RWPE2 (cell line): ENCODE measurements at regions not wholly inside any gene's neighbourhood (a gene's known extent, or its start where the extent isn't known, plus 50 kb on each side); places are given as distances from the start of the nearest gene placed in this dataset.

Experiments
- ATAC-seq: fragments of 200-7000 bp; cut with Tn5 transposase; 3 replicates; pipeline ENCODE4 v1.9.1; 2021; ENCODE audit warnings: low read depth
- DNase-seq: peaks from one replicate; pipeline ENCODE4 v3.0.0-alpha.2; 2020; ENCODE audit warnings: low spot score
- H3K27ac ChIP-seq: fragments of 450-650 bp; 2 replicates; pipeline ENCODE4 v1.5.1; 2017; ENCODE audit warnings: mild to moderate bottlenecking; ENCODE audit not compliant: poor library complexity, severe bottlenecking
- H3K27me3 ChIP-seq: fragments of 250-450 bp; sonication (Bioruptor Pico); 2 replicates; pipeline ENCODE4 v1.5.1; 2021; ENCODE audit warnings: mild to moderate bottlenecking, moderate library complexity; ENCODE audit not compliant: insufficient read depth, poor library complexity, severe bottlenecking
- H3K36me3 ChIP-seq: fragments of 250-450 bp; sonication (Bioruptor Pico); 2 replicates; pipeline ENCODE4 v1.5.1; 2020; ENCODE audit warnings: low read depth, mild to moderate bottlenecking, moderate library complexity
- H3K4me1 ChIP-seq: fragments of 250-450 bp; sonication (Bioruptor Pico); 2 replicates; pipeline ENCODE4 v1.5.1; 2021; ENCODE audit warnings: mild to moderate bottlenecking, moderate library complexity; ENCODE audit not compliant: insufficient read depth, poor library complexity, severe bottlenecking
- H3K4me3 ChIP-seq: fragments of 250-450 bp; sonication (Bioruptor Pico); 2 replicates; pipeline ENCODE4 v1.5.1; 2021; ENCODE audit warnings: mild to moderate bottlenecking, moderate library complexity; ENCODE audit not compliant: severe bottlenecking
- H3K9me3 ChIP-seq: fragments of 250-450 bp; sonication (Bioruptor Pico); 2 replicates; pipeline ENCODE4 v1.5.1; 2021; ENCODE audit warnings: mild to moderate bottlenecking, moderate library complexity; ENCODE audit not compliant: severe bottlenecking
- TF ChIP-seq, protein P1 (sequence below): fragments of 450-650 bp; IDR thresholded peaks from one replicate; pipeline ENCODE4 v1.5.1; 2017; ENCODE audit warnings: mild to moderate bottlenecking, moderate library complexity; ENCODE audit not compliant: poor library complexity, severe bottlenecking

DNA sequence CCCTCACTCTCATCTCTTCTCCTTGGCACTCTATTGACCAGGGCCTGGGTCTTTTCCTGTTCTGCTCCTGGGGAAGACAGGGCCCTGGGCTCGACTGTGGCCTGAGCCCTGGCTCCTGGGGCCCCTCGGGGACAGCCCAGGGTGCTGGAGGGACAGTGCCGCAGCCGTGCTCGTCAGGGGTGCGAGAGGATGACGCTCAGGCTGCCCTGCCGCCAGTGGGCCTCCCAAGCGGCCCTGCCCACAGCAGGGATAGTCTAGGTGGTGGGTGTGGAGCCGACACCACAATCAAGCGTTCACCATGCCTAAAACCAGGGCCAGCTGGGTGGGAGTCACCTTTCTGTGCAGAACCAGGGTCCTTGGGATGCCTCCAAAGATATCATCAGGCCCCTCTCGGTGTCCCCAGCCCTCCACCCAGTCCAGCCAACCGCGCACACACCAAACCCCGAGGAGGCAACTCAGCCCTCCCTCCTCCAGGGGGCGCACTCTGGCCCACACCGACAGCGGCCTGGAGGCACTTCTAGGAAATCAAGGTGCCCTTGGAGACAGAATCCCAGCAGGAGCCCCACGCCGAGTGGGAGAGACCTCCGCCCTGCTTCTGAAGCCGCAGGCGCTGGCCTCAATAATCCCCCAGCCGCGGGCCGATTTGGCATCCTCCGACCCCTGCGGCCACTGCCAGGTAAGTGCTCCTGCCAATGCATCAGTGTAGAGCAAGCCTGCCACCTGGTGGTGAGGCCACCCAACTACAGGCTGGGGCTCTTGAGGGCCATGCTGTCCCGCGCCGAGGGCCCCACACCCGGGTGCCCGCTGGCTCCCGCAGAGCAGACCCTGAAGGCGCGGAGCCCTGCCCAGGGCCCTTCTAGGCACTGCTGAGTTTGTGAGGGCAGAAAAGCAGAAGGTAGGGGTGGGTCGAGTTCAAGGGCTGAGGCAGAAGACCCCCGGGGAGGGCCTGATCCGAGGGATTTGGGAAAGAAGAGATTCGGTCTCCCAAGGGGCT lies 496.4 kb downstream of the BUD13 start:
- Histone ChIP-seq H3K27me3 (no peaks in the 10 kb centered on the region), H3K36me3 (no peaks in the 10 kb centered on the region), H3K9me3 (no peaks in the 10 kb centered on the region), H3K4me3 (no peak overlapping the region), H3K27ac (no peak overlapping the region), H3K4me1 (no peaks in the 10 kb centered on the region)
- no peak for DNase-seq
- TF ChIP-seq, protein P1, sequence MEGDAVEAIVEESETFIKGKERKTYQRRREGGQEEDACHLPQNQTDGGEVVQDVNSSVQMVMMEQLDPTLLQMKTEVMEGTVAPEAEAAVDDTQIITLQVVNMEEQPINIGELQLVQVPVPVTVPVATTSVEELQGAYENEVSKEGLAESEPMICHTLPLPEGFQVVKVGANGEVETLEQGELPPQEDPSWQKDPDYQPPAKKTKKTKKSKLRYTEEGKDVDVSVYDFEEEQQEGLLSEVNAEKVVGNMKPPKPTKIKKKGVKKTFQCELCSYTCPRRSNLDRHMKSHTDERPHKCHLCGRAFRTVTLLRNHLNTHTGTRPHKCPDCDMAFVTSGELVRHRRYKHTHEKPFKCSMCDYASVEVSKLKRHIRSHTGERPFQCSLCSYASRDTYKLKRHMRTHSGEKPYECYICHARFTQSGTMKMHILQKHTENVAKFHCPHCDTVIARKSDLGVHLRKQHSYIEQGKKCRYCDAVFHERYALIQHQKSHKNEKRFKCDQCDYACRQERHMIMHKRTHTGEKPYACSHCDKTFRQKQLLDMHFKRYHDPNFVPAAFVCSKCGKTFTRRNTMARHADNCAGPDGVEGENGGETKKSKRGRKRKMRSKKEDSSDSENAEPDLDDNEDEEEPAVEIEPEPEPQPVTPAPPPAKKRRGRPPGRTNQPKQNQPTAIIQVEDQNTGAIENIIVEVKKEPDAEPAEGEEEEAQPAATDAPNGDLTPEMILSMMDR: peak; percentile 83
- peak; percentile 77 for ATAC-seq

DNA sequence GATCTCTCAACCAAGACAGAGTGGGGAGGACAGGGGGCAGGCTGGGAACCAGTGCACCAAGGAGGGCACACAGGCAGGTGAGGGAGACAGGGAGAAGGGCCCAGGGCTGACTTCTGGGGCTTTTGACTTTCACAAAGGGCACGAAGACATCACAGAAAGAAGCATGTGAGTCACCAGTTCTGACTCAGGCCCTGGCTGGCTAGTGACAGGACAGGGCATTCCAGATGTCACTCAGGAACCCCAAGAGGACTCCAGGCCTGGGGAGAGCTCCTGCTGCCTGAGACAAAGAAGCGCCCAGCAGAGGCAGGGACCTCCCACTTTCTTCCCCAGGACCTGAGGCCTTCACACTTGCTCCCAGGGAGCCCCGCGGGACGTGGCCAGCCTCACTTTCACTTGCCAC lies 497.2 kb downstream of the BUD13 start:
- Histone ChIP-seq H3K4me1 (no peaks in the 10 kb centered on the region), H3K36me3 (no peaks in the 10 kb centered on the region), H3K27me3 (no peaks in the 10 kb centered on the region), H3K27ac (no peak overlapping the region), H3K9me3 (no peaks in the 10 kb centered on the region), H3K4me3 (no peak overlapping the region)
- DNase-seq: no peak
- TF ChIP-seq, protein P1: no peak
- ATAC-seq: no peak

DNA sequence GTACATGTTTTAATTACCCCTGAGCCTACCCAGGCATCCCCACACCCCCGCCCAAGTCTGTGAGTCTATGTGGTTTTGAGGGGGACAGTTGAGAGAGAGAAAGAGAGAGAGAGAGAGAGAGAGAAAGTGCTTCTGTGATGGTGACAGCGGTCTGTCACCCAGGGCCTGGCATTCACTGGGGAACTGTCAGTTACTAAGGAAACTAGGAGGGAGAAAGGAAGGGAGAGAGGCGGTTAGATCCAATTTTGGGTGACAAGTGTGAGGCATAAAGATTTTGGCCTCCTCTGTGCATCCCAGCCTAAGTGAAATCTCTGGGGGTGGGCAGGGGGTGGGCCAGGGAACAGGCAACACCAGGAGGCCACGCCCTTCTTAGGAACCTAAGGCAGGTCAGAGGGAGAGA lies 498.3 kb downstream of the BUD13 start:
- ATAC-seq (no peak), DNase-seq (no peak)
- no peaks in the 10 kb centered on the region for H3K9me3 ChIP-seq
- TF ChIP-seq, protein P1: no peak
- H3K4me3 ChIP-seq: no peak overlapping the region
- no peaks in the 10 kb centered on the region for H3K27me3 ChIP-seq
- H3K4me1 ChIP-seq: no peaks in the 10 kb centered on the region
- no peaks in the 10 kb centered on the region for H3K36me3 ChIP-seq
- no peak overlapping the region for H3K27ac ChIP-seq

DNA sequence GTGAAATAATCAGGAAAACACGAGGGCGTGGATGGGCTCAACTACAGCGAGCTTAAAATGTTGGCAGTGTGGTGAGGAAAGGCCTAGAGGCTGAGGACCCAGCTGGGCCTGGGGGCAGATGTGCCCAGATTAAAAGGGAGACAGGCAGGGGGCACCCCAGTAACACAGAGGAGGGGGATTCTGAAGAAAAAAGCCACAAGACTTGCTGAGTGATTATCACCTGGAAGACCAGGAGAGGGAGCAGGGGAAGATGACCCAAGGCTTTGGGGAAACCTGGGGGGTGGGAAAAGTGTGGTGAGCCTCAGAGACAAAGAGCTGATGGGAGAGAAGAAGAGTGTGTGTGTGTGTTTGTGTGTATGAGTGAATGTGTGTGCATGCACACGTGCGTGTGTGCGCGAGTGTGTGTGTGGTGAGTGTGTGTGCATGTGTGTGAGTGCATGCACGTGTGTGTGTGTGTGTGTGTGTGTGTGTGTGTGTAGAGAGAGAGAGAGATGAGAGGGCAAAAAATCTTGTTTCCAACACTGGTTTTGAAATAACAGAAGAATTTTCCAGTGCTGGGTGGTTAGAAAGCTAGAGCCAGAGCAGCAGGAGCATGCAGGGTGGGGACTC lies 500.5 kb downstream of the BUD13 start:
- H3K4me1 ChIP-seq: no peaks in the 10 kb centered on the region
- no peaks in the 10 kb centered on the region for H3K27me3 ChIP-seq
- no peaks in the 10 kb centered on the region for H3K36me3 ChIP-seq
- TF ChIP-seq, protein P1: no peak
- ATAC-seq (no peak), DNase-seq (no peak)
- H3K4me3 ChIP-seq: no peak overlapping the region
- no peaks in the 10 kb centered on the region for H3K9me3 ChIP-seq
- no peak overlapping the region for H3K27ac ChIP-seq

DNA sequence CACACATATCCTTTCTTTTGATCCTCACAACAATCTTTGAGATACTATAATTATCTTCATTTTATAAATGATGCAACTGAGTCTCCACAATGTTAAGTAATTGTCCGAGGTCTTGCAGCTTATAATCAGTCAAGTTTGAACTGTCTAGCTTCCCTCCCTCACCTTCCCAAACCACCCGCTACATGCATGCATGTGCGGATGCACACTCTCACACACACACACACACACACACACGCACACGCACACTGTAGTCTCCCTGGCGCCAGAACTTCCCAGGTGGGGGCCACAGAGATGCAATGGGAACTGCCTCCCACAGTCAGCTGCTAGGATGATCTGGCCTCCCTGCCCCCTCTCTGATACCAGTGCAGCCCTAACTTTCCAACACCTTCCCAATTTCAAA lies 501.3 kb downstream of the BUD13 start:
- TF ChIP-seq, protein P1: no peak
- DNase-seq (no peak), ATAC-seq (no peak)
- Histone ChIP-seq H3K27ac (no peak overlapping the region), H3K27me3 (no peaks in the 10 kb centered on the region), H3K4me1 (no peaks in the 10 kb centered on the region), H3K36me3 (no peaks in the 10 kb centered on the region), H3K9me3 (no peaks in the 10 kb centered on the region), H3K4me3 (no peak overlapping the region)
